H1 (cell line): ENCODE measurements at regions not wholly inside any gene's neighbourhood (a gene's known extent, or its start where the extent isn't known, plus 50 kb on each side); places are given as distances from the start of the nearest gene placed in this dataset.

Experiments used
- CTCF ChIA-PET: fragments of 300-600 bp; sonication (Branson Sonifier 250); formaldehyde crosslinking; loops from one replicate; lab custom pipeline; 2021; ENCODE audit not compliant: partially characterized antibody; lab: Charles Lee
- POLR2A ChIA-PET: fragments of 300-600 bp; sonication (Branson Sonifier 250); formaldehyde crosslinking; loops from one replicate; lab custom pipeline; 2021; ENCODE audit warnings: inconsistent platforms; ENCODE audit not compliant: partially characterized antibody; lab: Charles Lee
- DNase-seq, 2 experiments: peaks; one replicate each; pipeline versions ENCODE4 v3.0.0 to v3.0.0-alpha.2; 2010 to 2022; ENCODE audit warnings: low spot score in 2 of 2, low read depth in 1 of 2, mixed read lengths in 1 of 2
- FAIRE-seq: peaks from 2 replicates; lab custom pipeline; 2011; peaks lifted over from hg19 to GRCh38; lab: Jason Lieb, UNC
- H2AFZ ChIP-seq: 2 replicates; pipeline ENCODE4 v1.8.1; 2012; ENCODE audit warnings: low read length, inconsistent platforms
- H2AK5ac ChIP-seq: 2 replicates; pipeline ENCODE4 v1.6.1; 2013; ENCODE audit warnings: low read depth, low read length
- H2BK120ac ChIP-seq: replicated peaks from 2 replicates; pipeline ENCODE3; 2013; ENCODE audit warnings: low read depth, low read length, inconsistent platforms
- H2BK12ac ChIP-seq: 2 replicates; pipeline ENCODE4 v1.6.1; 2013; ENCODE audit warnings: low read depth, low read length
- H2BK15ac ChIP-seq: 2 replicates; pipeline ENCODE4 v1.6.1; 2013; ENCODE audit warnings: low read length
- H2BK20ac ChIP-seq: 2 replicates; pipeline ENCODE4 v1.6.1; 2013; ENCODE audit warnings: low read length
- H2BK5ac ChIP-seq: 2 replicates; pipeline ENCODE4 v1.6.1; 2013; ENCODE audit warnings: low read depth, low read length
- H3K14ac ChIP-seq: 2 replicates; pipeline ENCODE4 v1.6.1; 2013; ENCODE audit warnings: inconsistent platforms; ENCODE audit not compliant: insufficient read length
- H3K18ac ChIP-seq: 2 replicates; pipeline ENCODE4 v1.6.1; 2013; ENCODE audit warnings: low read length; ENCODE audit errors: extremely low read depth
- H3K23ac ChIP-seq: 2 replicates; pipeline ENCODE4 v1.6.1; 2013; ENCODE audit warnings: inconsistent platforms; ENCODE audit not compliant: insufficient read length
- H3K23me2 ChIP-seq: 2 replicates; pipeline ENCODE4 v1.6.1; 2013; ENCODE audit warnings: low read depth, low read length
- H3K27ac ChIP-seq: 2 replicates; pipeline ENCODE4 v1.6.1; 2011; ENCODE audit warnings: low read depth, low read length, inconsistent platforms
- H3K27me3 ChIP-seq, 4 experiments: replicated peaks in 1 of 4; 1 replicate in 1 of 4; 2 replicates in 3 of 4; pipeline versions ENCODE4 v1.6.1 to v1.8.1; 2011 to 2013; ENCODE audit warnings: low read length in 3 of 4, mild to moderate bottlenecking in 3 of 4, inconsistent platforms in 2 of 4, mixed read lengths in 2 of 4, moderate library complexity in 1 of 4; ENCODE audit not compliant: control insufficient read depth in 3 of 4, insufficient read depth in 3 of 4; ENCODE audit errors: extremely low read depth in 1 of 4
- H3K36me3 ChIP-seq, 4 experiments: 2 replicates each; pipeline versions ENCODE4 v1.6.1 to v1.8.1; 2011 to 2013; ENCODE audit warnings: mild to moderate bottlenecking in 4 of 4, low read length in 3 of 4, moderate library complexity in 2 of 4, control low read depth in 1 of 4, inconsistent platforms in 1 of 4; ENCODE audit not compliant: insufficient read depth in 4 of 4, control insufficient read depth in 2 of 4
- H3K4ac ChIP-seq: replicated peaks from 2 replicates; pipeline ENCODE3; 2013; ENCODE audit warnings: low read length, low read depth, mixed read lengths, inconsistent platforms; ENCODE audit not compliant: insufficient read length
- H3K4me1 ChIP-seq, 4 experiments: replicated peaks in 1 of 4; 1 replicate in 1 of 4; 2 replicates in 3 of 4; pipeline versions ENCODE4 v1.6.1 to v1.8.1; 2011 to 2013; ENCODE audit warnings: low read length in 3 of 4, inconsistent platforms in 2 of 4, mixed read lengths in 1 of 4; ENCODE audit not compliant: insufficient read depth in 4 of 4, control insufficient read depth in 3 of 4
- H3K4me2 ChIP-seq, 2 experiments: 2 replicates each; pipeline versions ENCODE4 v1.6.1 to v1.8.1; 2011 to 2013; ENCODE audit warnings: low read depth in 2 of 2, low read length in 2 of 2, control low read depth in 1 of 2, inconsistent platforms in 1 of 2, mild to moderate bottlenecking in 1 of 2; ENCODE audit not compliant: insufficient read depth in 1 of 2
- H3K4me3 ChIP-seq, 4 experiments: fragments of 200-600, 300-600 bp in 1 of 4; sonication (generic), shearing (Covaris generic), sonication (Bioruptor Twin) in 1 of 4; 2 replicates each; pipeline versions ENCODE4 v1.5.1 to v1.8.1; 2011 to 2016; ENCODE audit warnings: low read length in 4 of 4, low read depth in 3 of 4, control low read depth in 2 of 4, inconsistent platforms in 2 of 4, mild to moderate bottlenecking in 2 of 4, mixed read lengths in 1 of 4, moderate library complexity in 1 of 4; ENCODE audit not compliant: insufficient read depth in 2 of 4; ENCODE audit errors: extremely low read depth in 1 of 4
- H3K56ac ChIP-seq: replicated peaks from 2 replicates; pipeline ENCODE3; 2013; ENCODE audit warnings: low read depth, mild to moderate bottlenecking, mixed read lengths, low read length, inconsistent platforms; ENCODE audit not compliant: insufficient read length
- H3K79me1 ChIP-seq: 2 replicates; pipeline ENCODE4 v1.6.1; 2013; ENCODE audit warnings: low read depth, low read length, control low read depth
- H3K79me2 ChIP-seq, 2 experiments: 2 replicates each; pipeline versions ENCODE4 v1.6.1 to v1.8.1; 2012 to 2013; ENCODE audit warnings: low read length in 2 of 2, mild to moderate bottlenecking in 2 of 2, inconsistent platforms in 1 of 2; ENCODE audit not compliant: insufficient read depth in 2 of 2, control insufficient read depth in 1 of 2
- H3K9ac ChIP-seq, 4 experiments: replicated peaks in 1 of 4; 1 replicate in 1 of 4; 2 replicates in 3 of 4; pipeline versions ENCODE4 v1.6.1 to v1.8.1; 2011 to 2013; ENCODE audit warnings: low read depth in 3 of 4, low read length in 3 of 4, control low read depth in 2 of 4, mild to moderate bottlenecking in 2 of 4, moderate library complexity in 2 of 4, inconsistent platforms in 1 of 4; ENCODE audit errors: extremely low read depth in 1 of 4
- H3K9me3 ChIP-seq, 2 experiments: 2 replicates each; pipeline versions ENCODE4 v1.6.1 to v1.8.1; 2012 to 2013; ENCODE audit warnings: mild to moderate bottlenecking in 2 of 2, moderate library complexity in 2 of 2, control low read depth in 1 of 2, inconsistent platforms in 1 of 2, low read depth in 1 of 2, low read length in 1 of 2, mixed read lengths in 1 of 2; ENCODE audit not compliant: insufficient read depth in 2 of 2
- H4K20me1 ChIP-seq, 2 experiments: replicated peaks in 1 of 2; 2 replicates each; pipeline versions ENCODE3 to v1.8.1; 2011 to 2013; ENCODE audit warnings: inconsistent platforms in 2 of 2, low read length in 2 of 2, mild to moderate bottlenecking in 1 of 2; ENCODE audit not compliant: insufficient read depth in 2 of 2, control insufficient read depth in 1 of 2
- H4K5ac ChIP-seq: 2 replicates; pipeline ENCODE4 v1.6.1; 2013; ENCODE audit warnings: low read length, low read depth, mixed read lengths, inconsistent platforms; ENCODE audit not compliant: insufficient read length
- H4K8ac ChIP-seq: 2 replicates; pipeline ENCODE4 v1.8.0; 2013; ENCODE audit warnings: mild to moderate bottlenecking, moderate library complexity, low read length, inconsistent platforms; ENCODE audit not compliant: insufficient read depth; ENCODE audit errors: extremely low read depth
- H4K91ac ChIP-seq: replicated peaks from 2 replicates; pipeline ENCODE3; 2013; ENCODE audit warnings: low read length, mixed read lengths, inconsistent platforms; ENCODE audit not compliant: insufficient read length
- GABPA ChIP-seq: IDR thresholded peaks from 2 replicates; pipeline ENCODE4 v1.6.1; 2011; ENCODE audit warnings: mild to moderate bottlenecking, low read length, moderate library complexity, borderline replicate concordance; ENCODE audit not compliant: insufficient read depth
- TEAD4 ChIP-seq: IDR thresholded peaks from 2 replicates; pipeline ENCODE4 v1.6.1; 2012; ENCODE audit warnings: low read depth, low read length, inconsistent platforms, mixed read lengths
- WGBS, 2 experiments: shearing (Covaris generic) in 1 of 2; methylation state at CpG; one replicate each; pipeline versions ENCODE4 v1.1.6 to v1.1.7; 2013 to 2015; ENCODE audit warnings: low lambda C conversion rate in 2 of 2, mixed read lengths in 2 of 2, inconsistent platforms in 1 of 2, low coverage in 1 of 2, missing lambda C conversion rate in 1 of 2; ENCODE audit not compliant: insufficient replicate concordance in 2 of 2, insufficient coverage in 1 of 2, insufficient read length in 1 of 2; ENCODE audit errors: extremely low coverage in 1 of 2, missing lambda C conversion rate in 1 of 2; 5-methylcytosine and 5-hydroxymethylcytosine counted together

GRCh38 chr5:161600156-161600555, 53.6 kb upstream of the GABRB2 start:
- no peak overlapping the region for H4K91ac ChIP-seq
- no peak for FAIRE-seq
- CTCF ChIA-PET = interaction anchor here (1.1 to 2.3 kb wide), 4 partner anchors 16 to 1161 kb away, joined by 4 to 6 read pairs (median 4); no protein-coding TSS in a partner anchor
- H2AFZ ChIP-seq = no peak overlapping the region
- no peak overlapping the region for H3K23ac ChIP-seq
- H4K20me1 ChIP-seq = no peaks in the 10 kb centered on the region
- H2BK20ac ChIP-seq = no peak overlapping the region
- H2AK5ac ChIP-seq = no peak overlapping the region
- H3K79me1 ChIP-seq = no peaks in the 10 kb centered on the region
- H4K8ac ChIP-seq = no peak overlapping the region
- H2BK5ac ChIP-seq = no peak overlapping the region
- H3K56ac ChIP-seq = no peak overlapping the region
- POLR2A ChIA-PET = no interaction called here
- no peak overlapping the region for H3K4me2 ChIP-seq
- no peak overlapping the region for H3K4ac ChIP-seq
- no peaks in the 10 kb centered on the region for H3K4me1 ChIP-seq
- H3K18ac ChIP-seq = no peak overlapping the region
- no peak overlapping the region for H3K4me3 ChIP-seq
- H3K14ac ChIP-seq = no peak overlapping the region
- no peaks in the 10 kb centered on the region for H3K79me2 ChIP-seq
- no peaks in the 10 kb centered on the region for H3K36me3 ChIP-seq
- H3K23me2 ChIP-seq = no peaks in the 10 kb centered on the region; the same call in 1 of the 2 replicates
- H2BK12ac ChIP-seq = no peak overlapping the region
- no peak overlapping the region for H2BK120ac ChIP-seq
- no peaks in the 10 kb centered on the region for H3K9me3 ChIP-seq
- H3K27me3 ChIP-seq = no peaks in the 10 kb centered on the region
- H3K27ac ChIP-seq = no peak overlapping the region
- no peak overlapping the region for H2BK15ac ChIP-seq
- H4K5ac ChIP-seq = no peak overlapping the region
- DNase-seq = no peak
- TF ChIP-seq TEAD4 (peak; percentile 41; the same call in 1 of the 2 replicates), GABPA (no peak)
- 98% methylated on average over 3 of the region's 3 CpGs; no CpG with 5 or more reads in 1 of the 2 experiments for WGBS, 2 experiments
- no peak overlapping the region for H3K9ac ChIP-seq
